Adrenal gland (tissue), 5 donors: ENCODE measurements at regions not wholly inside any gene's neighbourhood (a gene's known extent, or its start where the extent isn't known, plus 50 kb on each side); places are given as distances from the start of the nearest gene placed in this dataset.

ENCODE experiments used
- POLR2A ChIP-seq, 2 donors: fragments of 450-650 bp; IDR thresholded peaks; one replicate each; pipeline ENCODE4 v1.6.1; 2017; ENCODE audit warnings: antibody characterized with exemption in 2 of 2, mild to moderate bottlenecking in 2 of 2, moderate library complexity in 1 of 2
- TF ChIP-seq, protein P1 (sequence below), 6 experiments: fragments of 450-650 bp in 4 of 6; fragments of 200-600 bp in 2 of 6; sonication (generic) in 1 of 6; IDR thresholded peaks; 1 replicate in 5 of 6; 2 replicates in 1 of 6; pipeline versions ENCODE4 v1.5.1 to v1.8.0; 2016 to 2021; ENCODE audit warnings: antibody characterized with exemption in 6 of 6, mild to moderate bottlenecking in 2 of 6, moderate library complexity in 1 of 6
- donor health status: DM: no; HTN: no; CAD: no.

DNA sequence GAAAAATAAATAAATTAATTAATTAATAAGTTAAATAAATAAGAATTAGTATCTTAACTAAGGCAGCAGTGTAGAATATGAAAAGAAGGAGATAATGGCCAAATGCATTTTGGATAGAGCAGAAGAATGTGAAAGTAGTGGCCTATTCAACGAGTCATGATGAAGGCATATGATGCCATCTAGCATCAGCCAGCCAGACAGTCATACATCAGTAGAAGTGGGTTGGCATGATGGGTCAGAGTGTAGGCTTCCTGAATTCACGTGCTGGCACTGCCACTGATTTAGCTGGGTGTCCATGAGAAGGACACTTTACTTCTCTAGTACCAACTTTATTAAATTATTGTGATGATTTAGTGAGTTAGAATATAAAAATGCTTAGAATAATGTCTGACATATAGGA is 256.1 kb upstream of the ARPP21 start:
- TF ChIP-seq, protein P1, sequence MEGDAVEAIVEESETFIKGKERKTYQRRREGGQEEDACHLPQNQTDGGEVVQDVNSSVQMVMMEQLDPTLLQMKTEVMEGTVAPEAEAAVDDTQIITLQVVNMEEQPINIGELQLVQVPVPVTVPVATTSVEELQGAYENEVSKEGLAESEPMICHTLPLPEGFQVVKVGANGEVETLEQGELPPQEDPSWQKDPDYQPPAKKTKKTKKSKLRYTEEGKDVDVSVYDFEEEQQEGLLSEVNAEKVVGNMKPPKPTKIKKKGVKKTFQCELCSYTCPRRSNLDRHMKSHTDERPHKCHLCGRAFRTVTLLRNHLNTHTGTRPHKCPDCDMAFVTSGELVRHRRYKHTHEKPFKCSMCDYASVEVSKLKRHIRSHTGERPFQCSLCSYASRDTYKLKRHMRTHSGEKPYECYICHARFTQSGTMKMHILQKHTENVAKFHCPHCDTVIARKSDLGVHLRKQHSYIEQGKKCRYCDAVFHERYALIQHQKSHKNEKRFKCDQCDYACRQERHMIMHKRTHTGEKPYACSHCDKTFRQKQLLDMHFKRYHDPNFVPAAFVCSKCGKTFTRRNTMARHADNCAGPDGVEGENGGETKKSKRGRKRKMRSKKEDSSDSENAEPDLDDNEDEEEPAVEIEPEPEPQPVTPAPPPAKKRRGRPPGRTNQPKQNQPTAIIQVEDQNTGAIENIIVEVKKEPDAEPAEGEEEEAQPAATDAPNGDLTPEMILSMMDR (IDR thresholded peaks at IDR 0.05), result no peak
- no peak for TF ChIP-seq POLR2A (IDR thresholded peaks at IDR 0.05)
